ENCODE measurements at regions not wholly inside any gene's neighbourhood (a gene's known extent, or its start where the extent isn't known, plus 50 kb on each side); places are given as distances from the start of the nearest gene placed in this dataset.
A peak's percentile ranks its signal among the peaks of the same experiment; 100 is the strongest.

GRCh38 chr16:8458481-8459046 lies 131.7 kb downstream of the TMEM114 start:
- H3K9me3 Mint-ChIP-seq = peaks cover 3% of the 10 kb centered on the region
- peaks cover 5% of the 10 kb centered on the region for H3K4me1 Mint-ChIP-seq
- H3K4me3 Mint-ChIP-seq = no peak overlapping the region
- H3K36me3 Mint-ChIP-seq (ENCODE audit: low read depth) = no peaks in the 10 kb centered on the region
- peaks cover 58% of the 10 kb centered on the region for H3K27me3 Mint-ChIP-seq (ENCODE audit: low read depth)
- DNase-seq (ENCODE audit: low read depth, low spot score) = no peak
- TF ChIP-seq, protein P1, sequence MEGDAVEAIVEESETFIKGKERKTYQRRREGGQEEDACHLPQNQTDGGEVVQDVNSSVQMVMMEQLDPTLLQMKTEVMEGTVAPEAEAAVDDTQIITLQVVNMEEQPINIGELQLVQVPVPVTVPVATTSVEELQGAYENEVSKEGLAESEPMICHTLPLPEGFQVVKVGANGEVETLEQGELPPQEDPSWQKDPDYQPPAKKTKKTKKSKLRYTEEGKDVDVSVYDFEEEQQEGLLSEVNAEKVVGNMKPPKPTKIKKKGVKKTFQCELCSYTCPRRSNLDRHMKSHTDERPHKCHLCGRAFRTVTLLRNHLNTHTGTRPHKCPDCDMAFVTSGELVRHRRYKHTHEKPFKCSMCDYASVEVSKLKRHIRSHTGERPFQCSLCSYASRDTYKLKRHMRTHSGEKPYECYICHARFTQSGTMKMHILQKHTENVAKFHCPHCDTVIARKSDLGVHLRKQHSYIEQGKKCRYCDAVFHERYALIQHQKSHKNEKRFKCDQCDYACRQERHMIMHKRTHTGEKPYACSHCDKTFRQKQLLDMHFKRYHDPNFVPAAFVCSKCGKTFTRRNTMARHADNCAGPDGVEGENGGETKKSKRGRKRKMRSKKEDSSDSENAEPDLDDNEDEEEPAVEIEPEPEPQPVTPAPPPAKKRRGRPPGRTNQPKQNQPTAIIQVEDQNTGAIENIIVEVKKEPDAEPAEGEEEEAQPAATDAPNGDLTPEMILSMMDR (conservative IDR thresholded peaks at IDR 0.05) = no peak
- H3K27ac Mint-ChIP-seq (ENCODE audit: unreplicated experiment) = peak overlapping the region; percentile 60

DNA sequence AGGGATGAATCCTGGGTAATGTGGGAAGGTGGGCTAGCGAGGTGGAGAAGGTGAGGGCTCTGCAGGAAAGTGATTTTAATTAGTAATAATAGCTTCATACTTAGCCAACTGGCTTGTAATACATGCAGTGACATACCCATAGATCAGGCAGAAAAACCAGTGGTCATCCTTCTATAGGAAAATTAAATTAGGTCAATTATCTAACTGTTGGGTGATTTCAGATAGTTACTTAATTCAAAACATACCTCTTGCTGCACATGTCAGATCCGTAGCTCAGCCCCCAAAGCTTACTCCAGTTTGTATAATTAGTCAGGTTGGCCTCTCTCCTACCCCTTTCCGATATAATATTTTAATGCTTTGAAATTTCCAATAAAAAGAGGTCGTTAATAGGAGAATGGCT lies 137.0 kb downstream of the TMEM114 start:
- TF ChIP-seq, protein P1 (conservative IDR thresholded peaks at IDR 0.05) = no peak
- DNase-seq (ENCODE audit: low read depth, low spot score) = no peak
- H3K9me3 Mint-ChIP-seq = peaks cover 3% of the 10 kb centered on the region
- H3K27ac Mint-ChIP-seq (ENCODE audit: unreplicated experiment) = no peak overlapping the region
- peaks cover 65% of the 10 kb centered on the region for H3K27me3 Mint-ChIP-seq (ENCODE audit: low read depth)
- H3K4me1 Mint-ChIP-seq = peaks cover 5% of the 10 kb centered on the region
- no peak overlapping the region for H3K4me3 Mint-ChIP-seq
- H3K36me3 Mint-ChIP-seq (ENCODE audit: low read depth) = no peaks in the 10 kb centered on the region

- peaks cover 3% of the 10 kb centered on the region for H3K9me3 Mint-ChIP-seq
- TF ChIP-seq, protein P1 (conservative IDR thresholded peaks at IDR 0.05) = no peak
- no peak overlapping the region for H3K4me3 Mint-ChIP-seq
- no peak for DNase-seq (ENCODE audit: low read depth, low spot score)
- H3K27ac Mint-ChIP-seq (ENCODE audit: unreplicated experiment) = no peak overlapping the region
- H3K27me3 Mint-ChIP-seq (ENCODE audit: low read depth) = peaks cover 65% of the 10 kb centered on the region
- H3K36me3 Mint-ChIP-seq (ENCODE audit: low read depth) = no peaks in the 10 kb centered on the region
- peaks cover 1% of the 10 kb centered on the region for H3K4me1 Mint-ChIP-seq
Observed at GRCh38 chr16:8452941-8453340, 137.4 kb downstream of the TMEM114 start.

- Mint-ChIP-seq H3K27ac (ENCODE audit: unreplicated experiment) (no peak overlapping the region), H3K27me3 (ENCODE audit: low read depth) (peaks cover 59% of the 10 kb centered on the region), H3K4me3 (no peak overlapping the region), H3K4me1 (no peaks in the 10 kb centered on the region), H3K9me3 (peaks cover 4% of the 10 kb centered on the region), H3K36me3 (ENCODE audit: low read depth) (no peaks in the 10 kb centered on the region)
- TF ChIP-seq, protein P1 (conservative IDR thresholded peaks at IDR 0.05) = no peak
- no peak for DNase-seq (ENCODE audit: low read depth, low spot score)
Observed at GRCh38 chr16:8436931-8437330, 153.4 kb downstream of the TMEM114 start.

- Mint-ChIP-seq H3K36me3 (ENCODE audit: low read depth) (no peaks in the 10 kb centered on the region), H3K27me3 (ENCODE audit: low read depth) (peaks cover 47% of the 10 kb centered on the region), H3K27ac (ENCODE audit: unreplicated experiment) (no peak overlapping the region), H3K4me3 (no peak overlapping the region), H3K9me3 (peaks cover 3% of the 10 kb centered on the region), H3K4me1 (peaks cover 5% of the 10 kb centered on the region)
- DNase-seq (ENCODE audit: low read depth, low spot score) = no peak
- TF ChIP-seq, protein P1 (conservative IDR thresholded peaks at IDR 0.05) = no peak
Observed at GRCh38 chr16:8431783-8432182, 158.5 kb downstream of the TMEM114 start.

All from neural crest cell (in vitro differentiated cells).